DOHH2 (cell line): ENCODE measurements at regions not wholly inside any gene's neighbourhood (a gene's known extent, or its start where the extent isn't known, plus 50 kb on each side); places are given as distances from the start of the nearest gene placed in this dataset.

Experiments used
- H3F3A ChIP-seq: fragments of 200-600 bp; sonication (generic), shearing (Covaris generic); 2 replicates; pipeline ENCODE4 v1.6.0; 2016; ENCODE audit warnings: antibody characterized with exemption, mild to moderate bottlenecking; ENCODE audit not compliant: control insufficient read depth, insufficient read depth
- H3K27ac ChIP-seq: fragments of 200-600 bp; sonication (generic); 2 replicates; pipeline ENCODE4 v1.5.1; 2014; ENCODE audit warnings: low read depth, mild to moderate bottlenecking, low read length, moderate library complexity
- H3K27me3 ChIP-seq: fragments of 200-600 bp; sonication (generic); 2 replicates; pipeline ENCODE4 v1.6.1; 2014; ENCODE audit warnings: mild to moderate bottlenecking, low read length, mixed read lengths; ENCODE audit not compliant: control insufficient read depth
- H3K36me3 ChIP-seq: fragments of 200-600 bp; sonication (generic); 2 replicates; pipeline ENCODE4 v1.6.1; 2014; ENCODE audit warnings: mild to moderate bottlenecking, low read length, moderate library complexity, mixed read lengths; ENCODE audit not compliant: control insufficient read depth
- H3K4me1 ChIP-seq: fragments of 200-600 bp; sonication (generic); 2 replicates; pipeline ENCODE4 v1.6.1; 2014; ENCODE audit warnings: mild to moderate bottlenecking, low read length, mixed read lengths; ENCODE audit not compliant: control insufficient read depth
- H3K4me2 ChIP-seq: fragments of 200-600 bp; sonication (generic); 2 replicates; pipeline ENCODE4 v1.6.0; 2014; ENCODE audit warnings: mild to moderate bottlenecking, low read length, moderate library complexity
- H3K4me3 ChIP-seq: fragments of 200-600 bp; sonication (generic); 2 replicates; pipeline ENCODE4 v1.5.1; 2014; ENCODE audit warnings: mild to moderate bottlenecking, low read length, mixed read lengths
- H3K79me2 ChIP-seq: fragments of 200-600 bp; sonication (generic); 2 replicates; pipeline ENCODE4 v1.6.1; 2014; ENCODE audit warnings: mild to moderate bottlenecking, low read length, mixed read lengths; ENCODE audit not compliant: control insufficient read depth
- H3K9me2 ChIP-seq: fragments of 200-600 bp; sonication (generic); replicated peaks from 2 replicates; pipeline ENCODE4 v1.6.1; 2014; ENCODE audit warnings: mild to moderate bottlenecking, low read length, mixed read lengths; ENCODE audit not compliant: control insufficient read depth
- H3K9me3 ChIP-seq: fragments of 200-600 bp; sonication (generic); 2 replicates; pipeline ENCODE4 v1.6.1; 2014; ENCODE audit warnings: antibody characterized with exemption, low read length, mixed read lengths; ENCODE audit not compliant: control insufficient read depth, insufficient read depth
- H4K20me1 ChIP-seq: fragments of 200-600 bp; sonication (generic); 2 replicates; pipeline ENCODE4 v1.6.0; 2014; ENCODE audit warnings: low read depth, mild to moderate bottlenecking, antibody characterized with exemption, low read length, moderate library complexity; ENCODE audit not compliant: control insufficient read depth, insufficient read depth
- EZH2phosphoT487 ChIP-seq: fragments of 200-600 bp; sonication (generic); IDR thresholded peaks from 2 replicates; pipeline ENCODE4 v1.6.1; 2017; ENCODE audit warnings: borderline replicate concordance, mild to moderate bottlenecking, antibody characterized with exemption, low read length, moderate library complexity, mixed read lengths
- TF ChIP-seq, protein P1 (sequence below): fragments of 200-600 bp; sonication (generic); IDR thresholded peaks from one replicate; pipeline ENCODE4 v1.5.1; 2014; ENCODE audit warnings: antibody characterized with exemption, mild to moderate bottlenecking, low read depth, low read length; ENCODE audit not compliant: poor library complexity, severe bottlenecking

DNA sequence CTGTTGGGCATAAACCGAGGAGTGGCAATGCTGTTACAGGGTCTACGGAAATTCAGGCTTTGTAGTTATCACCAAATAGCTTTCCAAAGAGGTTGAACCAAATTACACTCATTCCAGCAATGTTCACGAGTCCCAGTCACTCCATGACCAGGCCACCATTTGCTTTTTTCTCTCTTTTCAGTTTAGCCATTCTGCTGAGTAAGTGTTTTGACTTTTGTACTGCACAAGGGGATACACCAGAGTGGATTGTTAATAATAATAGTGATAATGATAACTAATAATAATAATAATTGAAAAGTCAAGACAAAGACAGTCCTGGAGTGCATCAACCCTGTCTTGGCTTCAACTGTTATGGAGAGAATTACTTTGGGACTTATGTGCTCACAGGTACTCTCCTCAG lies 343.5 kb downstream of the AACS start:
- H4K20me1 ChIP-seq = no peaks in the 10 kb centered on the region
- H3K9me2 ChIP-seq = no peaks in the 10 kb centered on the region
- H3F3A ChIP-seq = peaks cover 11% of the 10 kb centered on the region
- no peak overlapping the region for H3K4me3 ChIP-seq
- no peaks in the 10 kb centered on the region for H3K79me2 ChIP-seq
- no peak overlapping the region for H3K4me2 ChIP-seq
- no peaks in the 10 kb centered on the region for H3K27me3 ChIP-seq
- H3K4me1 ChIP-seq = peaks cover 68% of the 10 kb centered on the region
- no peaks in the 10 kb centered on the region for H3K36me3 ChIP-seq
- no peak for TF ChIP-seq EZH2phosphoT487
- TF ChIP-seq, protein P1, sequence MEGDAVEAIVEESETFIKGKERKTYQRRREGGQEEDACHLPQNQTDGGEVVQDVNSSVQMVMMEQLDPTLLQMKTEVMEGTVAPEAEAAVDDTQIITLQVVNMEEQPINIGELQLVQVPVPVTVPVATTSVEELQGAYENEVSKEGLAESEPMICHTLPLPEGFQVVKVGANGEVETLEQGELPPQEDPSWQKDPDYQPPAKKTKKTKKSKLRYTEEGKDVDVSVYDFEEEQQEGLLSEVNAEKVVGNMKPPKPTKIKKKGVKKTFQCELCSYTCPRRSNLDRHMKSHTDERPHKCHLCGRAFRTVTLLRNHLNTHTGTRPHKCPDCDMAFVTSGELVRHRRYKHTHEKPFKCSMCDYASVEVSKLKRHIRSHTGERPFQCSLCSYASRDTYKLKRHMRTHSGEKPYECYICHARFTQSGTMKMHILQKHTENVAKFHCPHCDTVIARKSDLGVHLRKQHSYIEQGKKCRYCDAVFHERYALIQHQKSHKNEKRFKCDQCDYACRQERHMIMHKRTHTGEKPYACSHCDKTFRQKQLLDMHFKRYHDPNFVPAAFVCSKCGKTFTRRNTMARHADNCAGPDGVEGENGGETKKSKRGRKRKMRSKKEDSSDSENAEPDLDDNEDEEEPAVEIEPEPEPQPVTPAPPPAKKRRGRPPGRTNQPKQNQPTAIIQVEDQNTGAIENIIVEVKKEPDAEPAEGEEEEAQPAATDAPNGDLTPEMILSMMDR = no peak
- H3K9me3 ChIP-seq = peaks cover 19% of the 10 kb centered on the region
- no peak overlapping the region for H3K27ac ChIP-seq

DNA sequence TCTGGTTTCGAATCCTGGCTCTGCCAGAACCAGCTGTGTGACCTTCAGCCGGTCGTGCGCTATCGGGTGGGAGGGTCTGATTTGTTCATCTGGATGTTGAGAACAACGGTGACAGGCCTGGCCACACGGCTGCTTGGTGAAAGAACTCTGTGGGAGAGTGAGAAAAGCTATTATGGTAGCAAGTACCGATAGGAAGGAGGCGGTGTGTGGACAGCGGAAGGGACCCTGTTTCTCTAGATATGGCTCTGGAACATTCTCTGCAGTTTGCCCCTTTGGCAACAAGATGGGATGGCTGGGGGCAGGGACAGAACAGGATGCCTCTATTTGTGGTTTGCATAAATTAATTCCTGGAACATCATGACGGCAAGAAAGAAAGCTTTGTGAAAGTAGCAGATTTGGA lies 347.3 kb downstream of the AACS start:
- Histone ChIP-seq H3K4me3 (no peak overlapping the region), H3K4me1 (peaks cover 63% of the 10 kb centered on the region), H3K4me2 (no peak overlapping the region), H4K20me1 (no peaks in the 10 kb centered on the region), H3K27me3 (no peaks in the 10 kb centered on the region), H3K36me3 (no peaks in the 10 kb centered on the region), H3K9me3 (peaks cover 21% of the 10 kb centered on the region), H3K27ac (no peak overlapping the region), H3K79me2 (no peaks in the 10 kb centered on the region), H3F3A (peaks cover 7% of the 10 kb centered on the region; the same call in 1 of the 2 replicates), H3K9me2 (no peaks in the 10 kb centered on the region)
- TF ChIP-seq, protein P1 = no peak
- TF ChIP-seq EZH2phosphoT487 = no peak

- H3K79me2 ChIP-seq = no peaks in the 10 kb centered on the region
- H3K27ac ChIP-seq = peak overlapping the region; percentile 95
- peaks cover 75% of the 10 kb centered on the region for H3K4me1 ChIP-seq
- no peaks in the 10 kb centered on the region for H3K9me2 ChIP-seq
- H3K4me3 ChIP-seq = peak overlapping the region; percentile 46
- H3K36me3 ChIP-seq = peaks cover 18% of the 10 kb centered on the region
- peaks cover 20% of the 10 kb centered on the region for H3F3A ChIP-seq
- TF ChIP-seq, protein P1 = no peak
- TF ChIP-seq EZH2phosphoT487 = no peak
- H4K20me1 ChIP-seq = no peaks in the 10 kb centered on the region
- no peaks in the 10 kb centered on the region for H3K27me3 ChIP-seq
- peak overlapping the region; percentile 58; the same call in 1 of the 2 replicates for H3K4me2 ChIP-seq
- H3K9me3 ChIP-seq = peaks cover 58% of the 10 kb centered on the region
These were observed 352.2 kb downstream of the AACS start for GRCh38 chr12:125417446-125417845.
